Amniotic epithelial cell (primary cell): ENCODE measurements at regions not wholly inside any gene's neighbourhood (a gene's known extent, or its start where the extent isn't known, plus 50 kb on each side); places are given as distances from the start of the nearest gene placed in this dataset.
"Not testable (repeated sequence)": the region's sequence is repeated elsewhere in the genome, so short reads cannot be mapped to it uniquely, and the experiment has no call there.

ENCODE experiments used
- DNase-seq: peaks from one replicate; pipeline ENCODE4 v3.0.0-alpha.2; 2010; ENCODE audit warnings: low read depth

DNA sequence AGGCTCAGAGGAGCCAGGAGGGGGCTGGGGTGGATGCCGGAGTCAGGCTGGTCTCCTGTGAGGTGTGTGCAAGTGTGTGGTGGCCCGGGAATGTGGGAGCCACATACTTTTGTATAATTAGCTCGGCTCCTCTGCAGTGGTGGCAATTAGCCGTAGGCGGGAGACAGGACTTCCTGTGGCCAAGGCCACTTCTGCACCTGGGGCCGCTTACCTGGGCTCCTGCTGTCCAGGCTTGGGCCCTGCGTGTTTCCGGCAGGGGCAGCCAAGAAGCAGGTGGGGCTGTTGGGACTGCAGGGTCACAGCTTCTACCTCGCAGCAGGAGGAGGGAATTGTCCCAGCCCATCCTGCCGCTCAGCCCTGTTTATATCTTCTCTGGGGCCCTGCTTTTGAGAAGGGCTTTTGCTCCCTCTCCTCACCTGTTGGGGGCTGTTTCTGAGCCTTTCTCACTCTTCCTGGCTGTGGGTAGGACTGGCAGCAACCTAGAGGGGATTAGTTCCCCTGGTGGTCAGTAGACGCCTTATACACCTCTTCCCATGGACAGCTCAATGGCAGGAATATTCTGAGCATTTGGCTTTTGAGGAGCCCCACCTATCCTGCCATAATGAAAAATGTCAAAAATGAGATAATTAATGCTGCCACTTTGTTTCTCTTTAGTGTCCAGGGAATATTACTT, 145.4 kb upstream of the PITX1 start:
- no peak for DNase-seq

DNA sequence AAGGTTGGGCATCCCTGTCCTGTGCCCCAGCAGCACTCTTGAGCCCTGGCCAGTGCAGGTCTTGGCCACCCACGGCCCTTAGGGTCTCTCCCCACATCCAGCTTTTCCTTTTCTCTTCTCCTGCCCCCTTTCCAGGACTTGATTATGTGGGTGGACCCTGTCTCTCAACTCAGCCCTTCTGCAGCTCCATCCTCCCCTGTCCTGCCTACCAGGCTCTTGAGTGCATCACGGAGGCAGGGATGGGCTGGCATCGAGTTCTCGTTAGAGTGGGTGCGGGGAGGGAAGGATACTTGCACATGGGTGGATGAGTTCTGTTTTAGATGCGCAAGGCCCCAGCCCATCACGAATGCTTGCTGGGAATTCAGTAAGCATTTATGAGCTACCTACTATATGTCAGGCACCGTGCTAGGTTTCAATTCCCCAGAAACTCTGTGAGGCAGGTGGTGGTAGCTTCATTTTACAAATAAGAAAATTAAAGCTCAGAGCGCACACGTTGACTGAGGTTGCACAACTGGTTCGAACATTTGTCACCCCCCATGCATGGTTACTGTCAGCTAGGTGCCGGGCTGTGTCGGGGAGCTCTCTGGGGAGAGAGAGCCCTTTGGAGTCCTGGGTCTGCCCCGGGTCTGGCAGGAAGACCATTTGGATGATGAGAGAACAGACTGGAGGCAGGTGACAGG, 144.6 kb upstream of the PITX1 start:
- DNase-seq, result no peak

- DNase-seq, result no peak
Measured at GRCh38 chr5:135177591-135177990, 143.6 kb upstream of the PITX1 start.

GRCh38 chr5:135176991-135177390, 143.0 kb upstream of the PITX1 start:
- no peak for DNase-seq

DNA sequence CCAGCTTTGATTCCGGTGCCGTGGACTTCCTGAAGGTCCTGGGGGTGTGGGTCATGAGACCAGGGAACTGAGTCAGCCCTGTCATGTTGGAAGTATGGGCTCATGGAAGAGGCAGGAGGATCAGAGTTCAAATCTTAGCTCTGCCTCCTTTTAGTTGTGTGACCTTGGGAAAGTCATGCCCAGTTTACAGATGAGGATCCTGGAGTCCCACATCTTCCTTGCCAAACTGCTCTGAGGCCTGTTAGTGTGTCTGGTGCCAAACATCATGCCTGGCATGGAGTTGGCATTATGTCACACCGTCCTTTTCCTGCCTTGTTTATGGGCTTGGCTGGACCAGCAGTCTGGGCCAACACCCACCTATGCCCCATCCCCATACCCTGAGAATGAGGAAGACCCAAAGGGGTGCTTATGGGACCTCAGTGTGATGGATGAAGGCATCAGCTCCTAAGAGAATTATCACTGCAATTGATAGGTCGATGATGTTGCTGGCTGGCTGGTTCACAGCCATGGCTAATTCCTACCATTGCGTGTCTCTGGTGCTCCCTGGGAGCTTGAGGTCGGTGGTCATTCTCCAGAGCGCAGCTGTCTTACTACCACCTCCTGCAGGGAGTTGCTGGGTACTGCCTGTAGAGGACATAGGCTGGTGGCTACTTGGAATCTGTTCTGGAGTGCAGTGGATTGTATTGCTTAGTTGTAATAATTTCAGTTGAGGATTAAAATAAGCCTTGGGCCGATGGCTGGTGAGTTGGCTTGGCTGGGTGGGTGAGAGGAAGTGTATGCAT, 140.5 kb upstream of the PITX1 start:
- no peak for DNase-seq

GRCh38 chr5:135173662-135174290, 139.7 kb upstream of the PITX1 start:
- no peak for DNase-seq

- DNase-seq, result no peak
Measured at GRCh38 chr5:135172718-135173117, 138.7 kb upstream of the PITX1 start.

- DNase-seq, result no peak
Measured at GRCh38 chr5:135171336-135171735, 137.3 kb upstream of the PITX1 start.

DNA sequence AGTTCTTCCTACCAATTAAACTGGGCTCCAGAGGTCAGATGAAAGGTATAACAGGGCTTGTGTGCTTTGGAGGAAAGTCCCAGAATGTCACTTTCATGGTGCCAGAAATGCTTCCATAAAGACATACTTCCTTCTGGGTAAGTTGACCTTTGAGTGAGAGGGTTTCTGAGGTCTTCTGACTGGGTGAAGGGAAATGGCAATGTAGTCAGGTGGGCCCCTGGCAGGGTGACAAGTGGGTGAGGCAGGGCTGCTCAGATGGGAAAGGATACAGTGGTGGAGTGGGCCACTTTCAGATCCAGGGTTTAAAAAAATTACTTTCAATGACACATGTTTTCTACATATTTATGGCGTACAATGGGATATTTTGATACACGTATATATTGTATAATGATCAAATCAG, 136.5 kb upstream of the PITX1 start:
- DNase-seq, result no peak

GRCh38 chr5:135169753-135170152, 135.7 kb upstream of the PITX1 start:
- DNase-seq, result no peak

DNA sequence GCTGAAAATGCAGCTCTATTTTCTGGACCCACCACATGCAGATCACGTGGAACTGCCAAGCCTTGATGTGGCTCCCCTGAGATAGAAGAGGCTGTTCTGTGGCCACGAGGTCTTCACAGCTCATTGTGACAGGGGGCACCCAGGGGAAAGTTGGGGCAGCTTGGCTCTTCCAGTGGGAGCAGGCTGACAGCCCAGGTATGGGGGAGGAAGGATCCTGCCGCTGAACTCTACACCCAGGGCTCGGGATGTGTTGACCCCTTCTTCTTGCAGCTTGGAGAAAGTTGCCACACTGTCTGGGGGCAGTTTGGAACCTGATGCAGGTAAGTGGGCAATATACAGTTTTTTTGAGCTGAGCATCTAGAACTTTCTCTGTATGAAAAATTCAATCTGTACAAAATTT, 133.6 kb upstream of the PITX1 start:
- no peak for DNase-seq

GRCh38 chr5:135164873-135165614, 131.0 kb upstream of the PITX1 start:
- DNase-seq, result not testable (repeated sequence)

DNA sequence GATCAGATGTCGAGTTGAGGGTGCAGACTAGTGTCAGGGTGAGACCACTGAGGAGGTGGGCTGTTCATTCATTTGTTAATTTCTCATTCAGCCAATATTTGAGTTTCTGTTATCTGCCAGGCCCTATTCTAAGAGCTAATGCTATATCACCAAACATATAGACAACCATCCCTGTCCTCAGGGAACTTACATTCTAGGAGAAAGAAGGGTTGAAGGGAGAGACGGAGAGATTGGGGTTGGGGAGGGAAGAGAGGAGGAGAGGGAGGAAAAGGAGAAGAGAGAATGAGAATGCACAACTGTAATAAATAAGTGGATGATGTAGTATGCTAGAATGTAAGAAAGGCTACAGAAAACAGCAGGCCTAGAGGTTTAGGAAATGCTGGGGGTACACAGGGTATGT, 129.9 kb upstream of the PITX1 start:
- DNase-seq, result no peak

DNA sequence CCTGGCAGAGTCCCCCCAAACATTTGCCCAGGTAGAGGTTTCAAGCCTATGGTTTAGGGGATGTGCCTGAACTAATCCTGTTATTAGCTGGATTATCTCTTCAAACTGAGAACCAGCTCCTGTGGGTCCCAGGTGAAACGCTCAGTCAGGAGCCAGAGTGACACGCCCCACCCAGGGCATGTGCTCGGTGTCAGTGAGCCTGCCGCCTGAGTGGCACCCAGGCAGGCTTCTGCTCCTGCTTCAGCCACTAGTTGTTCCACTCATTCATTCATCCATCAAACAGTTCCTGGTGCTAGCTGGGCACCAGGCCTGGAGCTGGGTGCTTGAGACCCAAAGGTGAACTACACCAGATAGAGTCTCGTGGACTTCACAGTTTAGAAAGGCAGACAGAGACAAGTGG, 129.4 kb upstream of the PITX1 start:
- DNase-seq, result no peak

DNA sequence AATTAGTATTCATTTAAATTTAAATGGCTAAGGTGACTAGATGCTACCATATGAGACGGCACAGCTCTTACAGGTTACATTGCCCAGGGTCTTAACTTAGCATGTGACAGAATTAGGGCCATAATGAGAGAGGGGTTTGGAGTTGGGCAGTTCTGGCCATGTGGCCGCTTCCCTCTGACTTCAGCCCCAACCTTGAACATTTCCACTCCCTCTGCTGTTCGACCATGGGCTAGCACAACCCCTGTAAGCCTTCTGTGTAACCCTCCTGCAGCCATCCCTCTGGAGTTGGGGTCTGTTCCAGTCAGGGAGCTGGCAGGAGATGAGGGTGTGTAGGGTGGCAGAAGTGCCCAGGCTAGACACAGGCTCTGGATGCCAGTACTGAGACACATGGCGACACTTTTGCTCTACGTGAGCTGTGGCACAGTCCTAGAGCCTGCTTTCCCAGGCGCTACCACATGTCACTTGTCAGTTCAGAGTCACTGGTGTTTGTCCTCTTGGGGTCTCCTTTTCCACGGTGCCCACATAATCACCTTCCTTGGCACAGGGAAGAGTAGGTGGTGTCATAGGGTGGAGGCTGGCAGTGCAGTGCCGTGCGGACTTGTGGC, 128.7 kb upstream of the PITX1 start:
- DNase-seq, result no peak

GRCh38 chr5:135161221-135161620, 127.2 kb upstream of the PITX1 start:
- DNase-seq, result no peak

DNA sequence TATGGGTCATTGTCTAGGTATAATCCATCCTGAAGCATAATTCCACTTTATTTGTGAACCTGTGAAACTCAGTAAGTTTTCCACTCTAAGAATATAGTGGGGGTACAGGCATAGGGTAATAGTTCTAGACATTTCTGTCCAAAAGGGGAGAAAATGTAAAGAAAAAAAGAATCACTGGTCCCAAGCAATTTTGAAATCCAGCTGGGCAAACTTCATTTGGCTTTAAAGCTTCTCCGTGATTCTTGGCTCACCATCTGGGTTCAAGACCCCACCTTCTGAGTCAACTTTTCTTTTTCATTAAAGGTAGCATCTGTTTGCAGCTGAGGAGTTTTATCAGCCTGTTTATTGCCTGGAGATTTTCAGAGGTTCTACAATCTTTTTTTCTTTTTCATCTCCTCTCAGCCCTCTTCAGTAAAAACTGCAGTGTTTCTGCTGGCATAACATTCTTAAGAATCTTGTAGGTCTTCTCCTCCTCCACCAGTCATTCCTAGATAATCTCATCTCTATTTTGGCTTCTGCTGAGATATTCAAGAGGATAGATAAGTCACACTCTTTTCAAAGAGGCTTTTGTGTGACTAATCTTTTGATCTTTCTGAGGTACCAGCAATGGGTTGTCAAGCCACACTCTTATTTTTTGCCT, 126.1 kb upstream of the PITX1 start:
- DNase-seq, result peak; percentile 24

DNA sequence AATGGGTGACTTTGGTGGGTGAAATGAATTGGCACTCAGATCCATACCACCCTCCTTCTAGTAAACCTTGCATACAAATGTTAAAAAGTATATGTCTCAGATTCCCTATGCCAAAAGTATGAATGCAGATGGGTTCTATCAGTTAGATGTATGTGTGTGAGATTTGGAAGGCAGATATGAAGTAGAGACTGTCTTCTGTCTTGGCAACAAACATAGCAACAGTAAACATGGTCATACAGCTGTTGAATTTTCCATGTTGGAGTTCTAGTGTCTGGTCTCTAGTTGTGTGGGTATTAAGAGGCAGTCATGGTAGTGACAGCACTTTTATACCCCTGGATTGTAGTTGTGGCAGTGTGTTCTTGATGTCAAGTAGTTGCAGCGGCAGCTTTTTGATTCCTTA, 125.6 kb upstream of the PITX1 start:
- DNase-seq, result no peak

DNA sequence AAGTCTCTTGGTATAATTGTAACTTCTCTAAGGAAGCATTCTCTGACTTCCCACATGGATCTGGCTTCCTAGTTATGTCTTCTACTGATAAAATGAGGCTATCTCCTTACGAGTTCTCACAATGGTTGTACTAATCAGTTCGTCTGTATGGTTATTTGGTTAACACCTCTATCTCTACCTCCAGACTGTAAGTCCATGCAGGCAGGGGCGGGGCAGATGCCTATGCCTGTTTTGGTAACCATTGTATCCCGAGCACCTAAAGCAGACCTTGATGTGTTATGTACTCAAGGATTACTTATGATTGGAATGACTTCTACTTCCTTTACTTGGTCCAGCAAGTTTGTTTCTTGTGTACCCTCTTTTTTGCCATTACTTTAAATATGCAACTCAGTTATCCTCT, 125.0 kb upstream of the PITX1 start:
- DNase-seq, result no peak

DNA sequence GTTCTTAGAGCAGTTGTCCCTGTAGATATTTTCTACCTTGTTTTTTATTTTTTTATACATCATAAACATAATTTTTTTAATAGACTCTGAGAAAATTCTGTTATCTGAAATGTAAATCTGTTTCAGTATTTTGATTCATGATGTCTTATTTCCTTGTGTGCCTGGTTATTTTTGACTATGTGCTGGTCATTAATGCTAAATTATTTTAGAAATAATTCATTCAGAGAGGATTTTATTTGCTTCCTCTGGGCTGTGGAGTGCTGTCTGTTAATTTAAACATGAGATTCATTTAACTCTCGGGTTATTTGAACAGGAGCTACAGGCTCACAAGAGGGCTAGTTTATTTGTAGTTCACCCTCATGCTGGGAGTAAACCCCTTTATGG, 124.3 kb upstream of the PITX1 start:
- DNase-seq, result no peak
